Hepatocyte (in vitro differentiated cells): ENCODE measurements at regions not wholly inside any gene's neighbourhood (a gene's known extent, or its start where the extent isn't known, plus 50 kb on each side); places are given as distances from the start of the nearest gene placed in this dataset.

Source experiments
- DNase-seq: peaks from one replicate; pipeline ENCODE4 v3.0.0-alpha.2; 2016; ENCODE audit warnings: low spot score
- H2AFZ ChIP-seq: fragments of 200-600 bp; sonication (generic); 2 replicates; pipeline ENCODE4 v1.6.0; 2016; ENCODE audit warnings: antibody characterized with exemption, mild to moderate bottlenecking
- H3K27ac ChIP-seq: fragments of 200-600 bp; sonication (generic); 2 replicates; pipeline ENCODE4 v1.5.1; 2016; ENCODE audit warnings: mild to moderate bottlenecking
- H3K27me3 ChIP-seq: fragments of 200-600 bp; sonication (generic); 2 replicates; pipeline ENCODE4 v1.6.1; 2016
- H3K36me3 ChIP-seq: fragments of 200-600 bp; sonication (generic); replicated peaks from 2 replicates; pipeline ENCODE4 v1.5.1; 2016; ENCODE audit warnings: low read depth; ENCODE audit not compliant: insufficient read depth
- H3K4me1 ChIP-seq: fragments of 200-600 bp; sonication (generic); 2 replicates; pipeline ENCODE4 v1.5.1; 2016; ENCODE audit warnings: mild to moderate bottlenecking, moderate library complexity; ENCODE audit not compliant: insufficient read depth
- H3K4me2 ChIP-seq: fragments of 200-600 bp; sonication (generic); 2 replicates; pipeline ENCODE4 v1.6.0; 2016
- H3K4me3 ChIP-seq: fragments of 200-600 bp; sonication (generic); 2 replicates; pipeline ENCODE4 v1.5.1; 2016; ENCODE audit warnings: mild to moderate bottlenecking
- H3K79me2 ChIP-seq: fragments of 200-600 bp; sonication (generic); 2 replicates; pipeline ENCODE4 v1.6.0; 2017; ENCODE audit warnings: mild to moderate bottlenecking
- H3K9me2 ChIP-seq: fragments of 200-600 bp; sonication (generic); replicated peaks from 2 replicates; pipeline ENCODE4 v1.6.0; 2017; ENCODE audit warnings: mild to moderate bottlenecking; ENCODE audit not compliant: insufficient read depth
- H3K9me3 ChIP-seq: fragments of 200-600 bp; sonication (generic); 2 replicates; pipeline ENCODE4 v1.5.1; 2016; ENCODE audit warnings: low read depth, mild to moderate bottlenecking
- H4K20me1 ChIP-seq: fragments of 200-600 bp; sonication (generic); 2 replicates; pipeline ENCODE4 v1.6.0; 2016; ENCODE audit warnings: mild to moderate bottlenecking; ENCODE audit not compliant: insufficient read depth, poor library complexity, severe bottlenecking
- EZH2 ChIP-seq: fragments of 200-600 bp; sonication (generic); IDR thresholded peaks from 2 replicates; pipeline ENCODE4 v1.6.1; 2016; ENCODE audit warnings: antibody characterized with exemption, mild to moderate bottlenecking, borderline replicate concordance
- EZH2phosphoT487 ChIP-seq: fragments of 200-600 bp; sonication (generic); IDR thresholded peaks from one replicate; pipeline ENCODE4 v1.6.1; 2018; ENCODE audit warnings: antibody characterized with exemption, mild to moderate bottlenecking, low read depth, moderate library complexity; ENCODE audit not compliant: unreplicated experiment, severe bottlenecking
- WGBS: methylation state at CpG from one replicate; pipeline ENCODE4 v1.1.6; 2016; ENCODE audit warnings: low lambda C conversion rate; ENCODE audit errors: missing lambda C conversion rate; 5-methylcytosine and 5-hydroxymethylcytosine counted together
- TF ChIP-seq, protein P1 (sequence below): fragments of 200-600 bp; sonication (generic); IDR thresholded peaks from 2 replicates; pipeline ENCODE4 v1.5.1; 2016; ENCODE audit warnings: antibody characterized with exemption, mild to moderate bottlenecking; ENCODE audit not compliant: poor library complexity

DNA sequence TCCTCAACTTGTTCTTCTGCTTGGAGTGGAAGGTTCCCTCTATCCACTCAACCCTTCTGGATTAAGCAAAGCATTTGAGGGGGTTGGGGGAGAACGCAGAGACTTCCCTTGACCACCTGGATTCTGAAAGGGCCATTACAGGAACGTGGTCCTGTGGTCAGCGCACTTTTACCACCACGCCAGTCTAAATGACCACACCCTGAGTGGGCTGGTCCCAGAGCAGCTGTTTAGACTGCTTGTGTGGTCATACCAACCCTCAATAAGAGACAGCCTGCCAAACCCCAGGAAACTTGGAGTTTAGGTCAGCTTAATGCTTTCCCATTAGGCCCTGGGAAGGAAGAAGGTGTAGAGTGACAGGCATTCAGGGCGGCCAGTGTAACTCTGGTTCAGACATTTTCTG, 165.5 kb upstream of the ATP2B1 start:
- DNase-seq, result no peak
- no peaks in the 10 kb centered on the region for H4K20me1 ChIP-seq
- H3K4me2 ChIP-seq, result no peak overlapping the region
- TF ChIP-seq EZH2phosphoT487 (no peak), EZH2 (no peak)
- TF ChIP-seq, protein P1, sequence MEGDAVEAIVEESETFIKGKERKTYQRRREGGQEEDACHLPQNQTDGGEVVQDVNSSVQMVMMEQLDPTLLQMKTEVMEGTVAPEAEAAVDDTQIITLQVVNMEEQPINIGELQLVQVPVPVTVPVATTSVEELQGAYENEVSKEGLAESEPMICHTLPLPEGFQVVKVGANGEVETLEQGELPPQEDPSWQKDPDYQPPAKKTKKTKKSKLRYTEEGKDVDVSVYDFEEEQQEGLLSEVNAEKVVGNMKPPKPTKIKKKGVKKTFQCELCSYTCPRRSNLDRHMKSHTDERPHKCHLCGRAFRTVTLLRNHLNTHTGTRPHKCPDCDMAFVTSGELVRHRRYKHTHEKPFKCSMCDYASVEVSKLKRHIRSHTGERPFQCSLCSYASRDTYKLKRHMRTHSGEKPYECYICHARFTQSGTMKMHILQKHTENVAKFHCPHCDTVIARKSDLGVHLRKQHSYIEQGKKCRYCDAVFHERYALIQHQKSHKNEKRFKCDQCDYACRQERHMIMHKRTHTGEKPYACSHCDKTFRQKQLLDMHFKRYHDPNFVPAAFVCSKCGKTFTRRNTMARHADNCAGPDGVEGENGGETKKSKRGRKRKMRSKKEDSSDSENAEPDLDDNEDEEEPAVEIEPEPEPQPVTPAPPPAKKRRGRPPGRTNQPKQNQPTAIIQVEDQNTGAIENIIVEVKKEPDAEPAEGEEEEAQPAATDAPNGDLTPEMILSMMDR, result no peak
- H3K36me3 ChIP-seq, result no peaks in the 10 kb centered on the region
- H3K4me3 ChIP-seq, result no peak overlapping the region
- H3K9me3 ChIP-seq, result no peaks in the 10 kb centered on the region
- H2AFZ ChIP-seq, result no peak overlapping the region
- peaks cover 4% of the 10 kb centered on the region for H3K4me1 ChIP-seq
- no peaks in the 10 kb centered on the region for H3K27me3 ChIP-seq
- no peaks in the 10 kb centered on the region for H3K9me2 ChIP-seq
- H3K79me2 ChIP-seq, result no peaks in the 10 kb centered on the region
- 88% methylated on average over 5 of the region's 5 CpGs for WGBS
- H3K27ac ChIP-seq, result no peak overlapping the region

DNA sequence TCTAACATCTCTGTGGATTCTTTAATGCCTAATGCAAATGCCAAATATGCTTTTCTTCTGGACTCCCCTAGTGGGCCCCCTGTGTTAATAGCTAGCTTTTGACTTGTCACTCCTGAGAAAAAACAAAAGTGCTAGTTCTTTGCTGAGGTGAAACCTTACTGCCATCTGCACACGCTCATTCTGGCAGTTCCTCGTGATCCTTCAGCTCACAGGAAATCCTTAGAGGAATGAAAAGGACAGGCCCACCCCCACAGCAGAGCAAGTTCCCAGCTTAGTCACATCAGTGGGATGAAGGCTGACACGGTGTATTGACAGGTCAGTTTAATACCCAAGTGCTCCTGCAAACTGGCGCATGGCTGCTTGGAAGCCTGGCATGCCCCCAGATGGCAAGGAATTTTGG, 165.1 kb upstream of the ATP2B1 start:
- 55% methylated on average over 4 of the region's 4 CpGs for WGBS
- H3K79me2 ChIP-seq, result no peaks in the 10 kb centered on the region
- H3K4me1 ChIP-seq, result peaks cover 4% of the 10 kb centered on the region
- no peaks in the 10 kb centered on the region for H4K20me1 ChIP-seq
- DNase-seq, result no peak
- H3K27me3 ChIP-seq, result no peaks in the 10 kb centered on the region
- H3K36me3 ChIP-seq, result no peaks in the 10 kb centered on the region
- no peak overlapping the region for H3K27ac ChIP-seq
- no peak overlapping the region for H3K4me3 ChIP-seq
- TF ChIP-seq, protein P1, result no peak
- TF ChIP-seq EZH2phosphoT487, result no peak
- no peak for TF ChIP-seq EZH2
- H3K4me2 ChIP-seq, result no peak overlapping the region
- H3K9me2 ChIP-seq, result no peaks in the 10 kb centered on the region
- H3K9me3 ChIP-seq, result no peaks in the 10 kb centered on the region
- H2AFZ ChIP-seq, result no peak overlapping the region

DNA sequence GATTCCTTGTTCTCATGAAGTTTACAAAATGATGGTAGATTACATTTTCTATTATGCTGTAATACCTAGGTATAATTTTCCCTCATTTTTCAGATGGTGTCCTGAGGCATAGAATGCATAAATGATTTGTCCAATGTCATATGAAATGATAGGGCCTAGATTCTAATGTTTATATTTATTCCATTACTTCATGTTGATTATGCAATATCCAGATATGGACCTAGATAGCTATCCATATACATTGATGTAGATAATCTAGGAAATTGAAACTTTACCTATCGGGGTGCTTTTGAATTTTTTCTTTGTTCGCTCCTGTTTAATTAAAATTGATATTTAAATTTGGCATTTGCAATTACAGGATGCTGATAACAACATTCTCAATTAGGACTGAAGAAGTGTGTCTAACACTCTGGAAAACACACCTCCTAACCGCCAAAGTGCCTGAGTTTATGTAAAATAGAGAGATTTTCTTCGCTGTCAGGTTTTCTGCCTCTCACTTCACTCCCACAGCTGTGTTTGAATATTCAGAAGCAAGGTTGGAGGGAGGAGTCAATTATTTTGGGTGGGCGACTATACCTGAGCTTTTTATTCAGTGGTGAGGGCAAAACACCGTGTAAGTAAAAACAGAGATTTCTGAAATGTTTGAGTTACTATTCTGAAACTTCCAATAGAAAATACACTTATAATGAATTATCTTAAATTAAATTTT, 164.4 kb upstream of the ATP2B1 start:
- peaks cover 4% of the 10 kb centered on the region for H3K4me1 ChIP-seq
- H3K36me3 ChIP-seq, result no peaks in the 10 kb centered on the region
- 74% methylated on average over 6 of the region's 6 CpGs for WGBS
- no peak overlapping the region for H3K27ac ChIP-seq
- TF ChIP-seq, protein P1, result no peak
- TF ChIP-seq EZH2 (no peak), EZH2phosphoT487 (no peak)
- H3K4me2 ChIP-seq, result no peak overlapping the region
- H3K4me3 ChIP-seq, result no peak overlapping the region
- H4K20me1 ChIP-seq, result no peaks in the 10 kb centered on the region
- no peak overlapping the region for H2AFZ ChIP-seq
- no peaks in the 10 kb centered on the region for H3K9me2 ChIP-seq
- DNase-seq, result no peak
- H3K27me3 ChIP-seq, result no peaks in the 10 kb centered on the region
- H3K79me2 ChIP-seq, result no peaks in the 10 kb centered on the region
- H3K9me3 ChIP-seq, result no peaks in the 10 kb centered on the region
